Suprapubic skin (tissue), 4 donors: ENCODE measurements at regions not wholly inside any gene's neighbourhood (a gene's known extent, or its start where the extent isn't known, plus 50 kb on each side); places are given as distances from the start of the nearest gene placed in this dataset.

Experiments
- DNase-seq, 2 donors: peaks; one replicate each; pipeline ENCODE4 v3.0.0-alpha.2; 2019; ENCODE audit warnings: low spot score in 2 of 2
- H3K27ac ChIP-seq: fragments of 200-600 bp; sonication (generic); one replicate; pipeline ENCODE4 v1.5.1; 2019
- H3K27me3 ChIP-seq: fragments of 200-600 bp; sonication (generic); one replicate; pipeline ENCODE4 v1.5.1; 2019
- H3K36me3 ChIP-seq: fragments of 200-600 bp; sonication (generic); one replicate; pipeline ENCODE4 v1.5.1; 2019
- H3K4me1 ChIP-seq: fragments of 200-600 bp; sonication (generic); one replicate; pipeline ENCODE4 v1.5.1; 2019
- H3K4me3 ChIP-seq: fragments of 200-600 bp; sonication (generic); one replicate; pipeline ENCODE4 v1.5.1; 2019; ENCODE audit warnings: mild to moderate bottlenecking
- H3K9me3 ChIP-seq: fragments of 200-600 bp; sonication (generic); one replicate; pipeline ENCODE4 v1.5.1; 2019
- CTCF ChIP-seq, 2 donors: fragments of 200-600 bp in 1 of 2; fragments of 450-650 bp in 1 of 2; sonication (generic) in 1 of 2; IDR thresholded peaks; one replicate each; pipeline ENCODE4 v1.5.1; 2016 to 2019; ENCODE audit warnings: antibody characterized with exemption in 2 of 2, mild to moderate bottlenecking in 1 of 2, moderate library complexity in 1 of 2
- EP300 ChIP-seq: sonication (generic); formaldehyde crosslinking; IDR thresholded peaks from one replicate; pipeline ENCODE4 v1.6.1; 2017; ENCODE audit warnings: antibody characterized with exemption
- POLR2A ChIP-seq, 2 donors: fragments of 450-650 bp; IDR thresholded peaks; one replicate each; pipeline ENCODE4 v1.6.1; 2017; ENCODE audit warnings: antibody characterized with exemption in 2 of 2, mild to moderate bottlenecking in 2 of 2, moderate library complexity in 2 of 2
- POLR2AphosphoS5 ChIP-seq, 3 donors: sonication (generic); formaldehyde crosslinking; IDR thresholded peaks; one replicate each; pipeline ENCODE4 v1.6.1; 2017; ENCODE audit warnings: antibody characterized with exemption in 3 of 3
- WGBS: methylation state at CpG from one replicate; pipeline ENCODE4 v1.1.5; 2018; 5-methylcytosine and 5-hydroxymethylcytosine counted together

GRCh38 chr22:48894064-48894671 lies 933.5 kb downstream of the BRD1 start:
- Histone ChIP-seq H3K27me3 (peaks cover 31% of the 10 kb centered on the region), H3K27ac (no peak overlapping the region), H3K4me3 (no peak overlapping the region), H3K9me3 (no peaks in the 10 kb centered on the region), H3K36me3 (no peaks in the 10 kb centered on the region), H3K4me1 (no peaks in the 10 kb centered on the region)
- TF ChIP-seq POLR2AphosphoS5 (IDR thresholded peaks at IDR 0.05) (no peak), CTCF (IDR thresholded peaks at IDR 0.05) (no peak), POLR2A (IDR thresholded peaks at IDR 0.05) (no peak), EP300 (no peak)
- peak in 1 of 2 donors; percentile 60 for DNase-seq
- 75% methylated on average over 20 of the region's 23 CpGs for WGBS

DNA sequence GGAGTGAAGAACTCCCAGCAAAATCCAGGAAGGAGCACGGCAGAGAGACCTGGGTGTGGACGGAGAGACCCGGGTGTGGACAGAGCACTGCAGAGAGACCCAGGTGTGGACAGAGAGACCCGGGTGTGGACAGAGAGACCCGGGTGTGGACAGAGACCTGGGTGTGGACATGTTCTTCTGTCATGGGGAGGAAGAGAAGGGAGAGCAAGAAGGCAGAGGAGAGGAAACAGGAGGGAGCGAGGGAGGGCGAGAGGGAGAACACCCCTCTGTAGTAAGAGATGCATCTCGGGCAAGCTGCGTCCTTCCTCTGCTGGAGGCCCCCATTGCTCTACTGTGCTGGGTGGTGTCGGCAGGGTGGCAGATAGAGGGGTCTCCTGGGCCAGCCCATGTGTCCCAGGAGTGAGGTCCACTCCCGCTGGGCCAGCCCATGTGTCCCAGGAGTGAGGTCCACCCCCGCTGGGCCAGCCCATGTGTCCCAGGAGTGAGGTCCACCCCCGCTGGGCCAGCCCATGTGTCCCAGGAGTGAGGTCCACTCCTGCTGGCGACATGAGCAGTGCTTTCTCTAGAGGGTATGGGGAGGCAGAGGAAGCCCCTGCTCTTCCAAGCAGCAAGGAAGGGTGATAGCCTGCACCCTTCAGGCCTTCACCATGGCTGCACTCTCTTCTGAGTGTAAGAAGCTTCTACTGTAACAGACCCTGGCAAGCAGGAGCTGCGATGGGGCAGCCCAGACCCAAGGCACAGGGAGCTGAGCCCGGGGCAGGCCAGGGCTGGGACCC lies 934.2 kb downstream of the BRD1 start:
- WGBS: 73% methylated on average over 14 of the region's 16 CpGs

GRCh38 chr22:48892578-48893287 lies 934.9 kb downstream of the BRD1 start:
- Histone ChIP-seq H3K27ac (no peak overlapping the region), H3K4me3 (no peak overlapping the region), H3K27me3 (peaks cover 28% of the 10 kb centered on the region), H3K4me1 (no peaks in the 10 kb centered on the region), H3K9me3 (no peaks in the 10 kb centered on the region), H3K36me3 (no peaks in the 10 kb centered on the region)
- 69% methylated on average over 13 of the region's 14 CpGs for WGBS
- no peak for DNase-seq
- no peak for TF ChIP-seq POLR2A (IDR thresholded peaks at IDR 0.05)
- TF ChIP-seq EP300: no peak
- TF ChIP-seq CTCF (IDR thresholded peaks at IDR 0.05): no peak
- TF ChIP-seq POLR2AphosphoS5 (IDR thresholded peaks at IDR 0.05): no peak

More for the DNA sequence above, 934.2 kb downstream of the BRD1 start:
- TF ChIP-seq POLR2AphosphoS5 (IDR thresholded peaks at IDR 0.05) (no peak), POLR2A (IDR thresholded peaks at IDR 0.05) (no peak), EP300 (no peak), CTCF (IDR thresholded peaks at IDR 0.05) (no peak)
- peak in 1 of 2 donors; percentile 62 for DNase-seq
- H3K4me3 ChIP-seq: no peak overlapping the region
- no peaks in the 10 kb centered on the region for H3K4me1 ChIP-seq
- no peaks in the 10 kb centered on the region for H3K36me3 ChIP-seq
- peaks cover 28% of the 10 kb centered on the region for H3K27me3 ChIP-seq
- H3K9me3 ChIP-seq: no peaks in the 10 kb centered on the region
- no peak overlapping the region for H3K27ac ChIP-seq

- Histone ChIP-seq H3K9me3 (no peaks in the 10 kb centered on the region), H3K4me1 (no peaks in the 10 kb centered on the region), H3K36me3 (no peaks in the 10 kb centered on the region), H3K4me3 (no peak overlapping the region), H3K27me3 (peaks cover 30% of the 10 kb centered on the region), H3K27ac (no peak overlapping the region)
- DNase-seq: no peak
- TF ChIP-seq POLR2AphosphoS5 (IDR thresholded peaks at IDR 0.05) (no peak), EP300 (no peak), CTCF (IDR thresholded peaks at IDR 0.05) (no peak), POLR2A (IDR thresholded peaks at IDR 0.05) (no peak)
- WGBS: 65% methylated on average over 8 of the region's 9 CpGs
These were observed 935.7 kb downstream of the BRD1 start for GRCh38 chr22:48891688-48892577.
